HG03139 (cell line): ENCODE measurements at regions not wholly inside any gene's neighbourhood (a gene's known extent, or its start where the extent isn't known, plus 50 kb on each side); places are given as distances from the start of the nearest gene placed in this dataset.
"Not testable (repeated sequence)": the region's sequence is repeated elsewhere in the genome, so short reads cannot be mapped to it uniquely, and the experiment has no call there.

Source experiments
- ATAC-seq: cut with Tn5 transposase; IDR thresholded peaks from one replicate; pipeline ENCODE4 v1.9.1; 2021; ENCODE audit not compliant: unreplicated experiment

- ATAC-seq, result no peak
These were observed 141.5 kb upstream of the ROPN1 start for GRCh38 chr3:124133366-124133940.

GRCh38 chr3:124137216-124137615, 145.3 kb upstream of the ROPN1 start:
- no peak for ATAC-seq

- no peak for ATAC-seq
These were observed 146.2 kb upstream of the ROPN1 start for GRCh38 chr3:124138148-124138547.

GRCh38 chr3:124140746-124141145, 148.8 kb upstream of the ROPN1 start:
- ATAC-seq, result no peak

- ATAC-seq, result no peak
These were observed 150.6 kb upstream of the ROPN1 start for GRCh38 chr3:124142389-124142970.

GRCh38 chr3:124143047-124143446, 151.1 kb upstream of the ROPN1 start:
- ATAC-seq, result no peak

GRCh38 chr3:124144035-124144814, 152.3 kb upstream of the ROPN1 start:
- ATAC-seq, result no peak

- no peak for ATAC-seq
These were observed 155.5 kb upstream of the ROPN1 start for GRCh38 chr3:124147429-124147828.

- no peak for ATAC-seq
These were observed 156.0 kb upstream of the ROPN1 start for GRCh38 chr3:124147946-124148345.

- ATAC-seq, result no peak
These were observed 157.2 kb upstream of the ROPN1 start for GRCh38 chr3:124149081-124149480.

GRCh38 chr3:124149771-124150170, 157.8 kb upstream of the ROPN1 start:
- ATAC-seq, result no peak

- not testable (repeated sequence) for ATAC-seq
These were observed 161.0 kb upstream of the ROPN1 start for GRCh38 chr3:124152891-124153290.

GRCh38 chr3:124156866-124157712, 165.2 kb upstream of the ROPN1 start:
- ATAC-seq, result no peak

- ATAC-seq, result no peak
These were observed 165.8 kb upstream of the ROPN1 start for GRCh38 chr3:124157748-124158147.

- no peak for ATAC-seq
These were observed 166.4 kb upstream of the ROPN1 start for GRCh38 chr3:124158168-124158881.

GRCh38 chr3:124161448-124161847, 169.5 kb upstream of the ROPN1 start:
- no peak for ATAC-seq

GRCh38 chr3:124163689-124164088, 171.8 kb upstream of the ROPN1 start:
- ATAC-seq, result no peak

- ATAC-seq, result no peak
These were observed 176.3 kb upstream of the ROPN1 start for GRCh38 chr3:124168271-124168670.

GRCh38 chr3:124172283-124172682, 180.4 kb upstream of the ROPN1 start:
- no peak for ATAC-seq

- no peak for ATAC-seq
These were observed 180.9 kb upstream of the ROPN1 start for GRCh38 chr3:124172816-124173215.

GRCh38 chr3:124174476-124174875, 182.6 kb upstream of the ROPN1 start:
- ATAC-seq, result no peak
